ENCODE measurements at regions not wholly inside any gene's neighbourhood (a gene's known extent, or its start where the extent isn't known, plus 50 kb on each side); places are given as distances from the start of the nearest gene placed in this dataset.

DNA sequence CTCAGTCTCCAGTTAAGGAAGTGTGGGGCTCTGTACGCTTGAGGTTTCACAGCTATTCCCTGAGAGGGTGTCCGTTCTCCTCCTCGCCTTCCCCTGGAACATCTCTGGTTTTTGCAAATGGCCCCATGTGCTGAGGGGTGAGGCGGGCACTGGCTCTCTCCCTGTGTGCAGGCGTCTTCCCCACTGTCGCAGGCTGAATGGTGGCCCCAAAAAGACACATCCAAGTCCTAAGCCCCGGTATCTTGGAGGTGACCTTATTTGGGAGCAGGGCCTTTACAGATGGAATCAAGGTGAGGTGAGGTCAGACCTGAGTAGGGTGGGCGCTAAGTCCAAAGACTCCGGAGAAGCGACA, 98.0 kb upstream of the TMPRSS2 start (continued):
- TF ChIP-seq AKNA (CRISPR knock-in tag; IDR thresholded peaks at IDR 0.05; ENCODE audit: borderline replicate concordance) (no peak), ZSCAN12 (CRISPR knock-in tag; IDR thresholded peaks at IDR 0.05) (no peak), ZNF761 (CRISPR knock-in tag; conservative IDR thresholded peaks at IDR 0.05) (peak; percentile 20; the same call in 1 of the 2 replicates), RELA (CRISPR knock-in tag; IDR thresholded peaks at IDR 0.05) (no peak), ZSCAN5A (CRISPR knock-in tag; IDR thresholded peaks at IDR 0.05; ENCODE audit: borderline replicate concordance) (0 out of 2 replicates have a peak, but pooled peaks have one; percentile 8), AHR (CRISPR knock-in tag; IDR thresholded peaks at IDR 0.05) (no peak), ZNF687 (CRISPR knock-in tag; IDR thresholded peaks at IDR 0.05) (peak; percentile 36; the same call in 1 of the 2 replicates), ZNF672 (CRISPR knock-in tag; IDR thresholded peaks at IDR 0.05) (no peak), YEATS2 (CRISPR knock-in tag; IDR thresholded peaks at IDR 0.05; ENCODE audit: borderline replicate concordance) (0 out of 2 replicates have a peak, but pooled peaks have one; percentile 4), ZNF841 (CRISPR knock-in tag; IDR thresholded peaks at IDR 0.05; ENCODE audit: borderline replicate concordance) (no peak), IKZF1 (IDR thresholded peaks at IDR 0.05) (no peak), ZNF205 (CRISPR knock-in tag; IDR thresholded peaks at IDR 0.05) (0 out of 2 replicates have a peak, but pooled peaks have one; percentile 4), JUND (CRISPR knock-in tag; IDR thresholded peaks at IDR 0.05) (0 out of 2 replicates have a peak, but pooled peaks have one; percentile 6), PRDM4 (CRISPR knock-in tag; IDR thresholded peaks at IDR 0.05; ENCODE audit: borderline replicate concordance) (no peak), ZNF33B (CRISPR knock-in tag; IDR thresholded peaks at IDR 0.05) (no peak), RAD51 (IDR thresholded peaks at IDR 0.05; ENCODE audit: borderline replicate concordance) (no peak)
- TF ChIP-seq, protein P1, sequence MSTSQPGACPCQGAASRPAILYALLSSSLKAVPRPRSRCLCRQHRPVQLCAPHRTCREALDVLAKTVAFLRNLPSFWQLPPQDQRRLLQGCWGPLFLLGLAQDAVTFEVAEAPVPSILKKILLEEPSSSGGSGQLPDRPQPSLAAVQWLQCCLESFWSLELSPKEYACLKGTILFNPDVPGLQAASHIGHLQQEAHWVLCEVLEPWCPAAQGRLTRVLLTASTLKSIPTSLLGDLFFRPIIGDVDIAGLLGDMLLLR (CRISPR knock-in tag; IDR thresholded peaks at IDR 0.05) = no peak

All from HepG2 (cell line).